Adrenal gland (tissue), 9 donors: ENCODE measurements at regions not wholly inside any gene's neighbourhood (a gene's known extent, or its start where the extent isn't known, plus 50 kb on each side); places are given as distances from the start of the nearest gene placed in this dataset.

ENCODE experiments used
- DNase-seq, 7 donors: peaks; one replicate each; pipeline ENCODE4 v3.0.0-alpha.2; 2019 to 2020
- H3K27ac ChIP-seq, 5 donors: fragments of 200-600 bp; sonication (generic) in 4 of 5; 1 replicate in 3 of 5; 2 replicates in 2 of 5; pipeline versions ENCODE4 v1.5.1 to v1.8.0; 2016 to 2020; ENCODE audit warnings: mild to moderate bottlenecking in 1 of 5
- H3K27me3 ChIP-seq: fragments of 200-600 bp; 2 replicates; pipeline ENCODE4 v1.8.0; 2021
- H3K36me3 ChIP-seq, 2 donors: fragments of 200-600 bp; replicated peaks in 1 of 2; 1 replicate in 1 of 2; 2 replicates in 1 of 2; pipeline versions ENCODE4 v1.5.1 to v1.8.0; 2018 to 2022
- H3K4me1 ChIP-seq, 2 donors: fragments of 200-600 bp; replicated peaks in 1 of 2; 1 replicate in 1 of 2; 2 replicates in 1 of 2; pipeline versions ENCODE4 v1.5.1 to v1.8.0; 2018 to 2021
- H3K4me3 ChIP-seq, 4 donors: fragments of 200-600 bp; sonication (generic) in 3 of 4; one replicate each; pipeline ENCODE4 v1.5.1; 2016 to 2018
- H3K9me3 ChIP-seq, 3 donors: fragments of 200-600 bp; sonication (generic) in 1 of 3; replicated peaks in 1 of 3; 1 replicate in 2 of 3; 2 replicates in 1 of 3; pipeline versions ENCODE4 v1.5.1 to v1.8.0; 2016 to 2021
- CTCF ChIP-seq, 6 experiments: fragments of 450-650 bp in 4 of 6; fragments of 200-600 bp in 2 of 6; sonication (generic) in 1 of 6; IDR thresholded peaks; 1 replicate in 5 of 6; 2 replicates in 1 of 6; pipeline versions ENCODE4 v1.5.1 to v1.8.0; 2016 to 2021; ENCODE audit warnings: antibody characterized with exemption in 6 of 6, mild to moderate bottlenecking in 2 of 6, moderate library complexity in 1 of 6
- POLR2A ChIP-seq, 2 donors: fragments of 450-650 bp; IDR thresholded peaks; one replicate each; pipeline ENCODE4 v1.6.1; 2017; ENCODE audit warnings: antibody characterized with exemption in 2 of 2, mild to moderate bottlenecking in 2 of 2, moderate library complexity in 1 of 2
- WGBS, 4 donors: extraction: QIAGEN DNeasy Blood & Tissue Kit in 2 of 4; methylation state at CpG; one replicate each; pipeline versions ENCODE4 v1.1.5 to v1.1.7; 2013 to 2017; 5-methylcytosine and 5-hydroxymethylcytosine counted together
- intact Hi-C, 2 donors: fragments of 100-400 bp; cut with DNase I; formaldehyde crosslinking; loops; one replicate each; pipeline versions ENCODE4 v1.14.1 to v1.15.0; 2022 to 2023
- donor health status: healthy with polysubstance abuse.
- donor health status: Bipolar disorder and iron deficiency.
- donor health status: DM: yes; HTN: yes; CAD: no.
- donor health status: DM: no; HTN: no; CAD: no.
- donor health status: DM: no; HTN: no; CAD: no.

DNA sequence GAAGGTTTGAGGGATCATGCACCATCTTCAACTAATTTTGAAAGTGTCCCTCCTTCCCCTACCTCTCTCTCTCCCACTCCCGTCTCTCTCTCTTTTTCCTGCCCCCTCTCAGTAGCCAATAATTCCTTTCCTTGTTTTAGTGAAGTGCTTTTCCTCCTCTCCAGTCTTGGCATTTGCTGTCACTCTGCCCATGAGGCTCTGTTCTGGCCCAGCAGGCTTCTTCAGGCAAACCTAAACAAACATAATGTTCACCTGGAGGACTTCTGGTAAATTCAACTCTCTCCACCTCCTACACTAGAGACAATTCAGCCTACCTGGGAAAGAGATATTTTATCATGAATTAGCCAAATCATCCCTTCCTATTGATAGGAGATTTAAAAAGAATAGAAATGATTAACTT lies 86.6 kb upstream of the ADRA1D start:
- Histone ChIP-seq H3K4me1 (no peaks in the 10 kb centered on the region), H3K27ac (no peak overlapping the region), H3K4me3 (no peak overlapping the region), H3K36me3 (no peaks in the 10 kb centered on the region), H3K27me3 (no peaks in the 10 kb centered on the region), H3K9me3 (no peaks in the 10 kb centered on the region)
- DNase-seq, result no peak
- 49 to 58% (median 54%) methylated on average over 1 of the region's 1 CpG for WGBS, 4 donors
- TF ChIP-seq CTCF (IDR thresholded peaks at IDR 0.05) (no peak), POLR2A (IDR thresholded peaks at IDR 0.05) (no peak)
- intact Hi-C loops, result no loop called here

DNA sequence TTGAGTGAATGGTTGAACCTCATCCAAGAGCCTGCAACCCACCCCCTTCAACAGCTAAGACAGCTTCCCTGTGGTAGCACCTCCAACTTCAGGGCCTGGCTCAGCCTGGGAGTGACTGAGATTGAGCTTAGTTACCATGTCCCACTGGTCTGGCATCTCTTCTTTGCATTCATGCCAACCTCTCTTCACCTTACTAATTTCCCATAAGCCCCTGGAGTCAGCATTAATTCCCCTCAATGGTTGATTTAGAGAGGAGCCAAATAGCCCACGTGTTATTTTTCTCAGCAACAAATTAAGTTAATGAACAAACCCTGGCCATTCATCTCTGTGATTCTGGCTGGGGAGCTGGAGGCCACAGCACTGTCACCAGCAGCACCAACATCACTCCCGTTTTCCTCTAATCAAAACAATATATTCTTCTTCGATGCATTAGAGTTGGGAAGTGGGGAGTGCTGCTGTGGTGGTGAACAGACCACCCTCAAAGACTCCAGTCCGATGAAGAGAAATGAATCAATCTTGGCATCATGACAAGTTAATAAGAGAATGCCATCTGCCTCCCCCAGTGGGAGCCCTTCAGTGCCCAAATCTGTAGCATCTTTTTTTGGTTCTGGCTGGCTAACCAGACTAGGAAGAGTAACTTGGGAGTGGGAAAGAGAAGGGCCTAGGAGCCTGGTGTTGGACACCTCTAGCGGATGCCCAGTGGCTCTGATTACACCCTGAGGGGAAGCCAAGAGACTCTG lies 83.2 kb upstream of the ADRA1D start:
- TF ChIP-seq POLR2A (IDR thresholded peaks at IDR 0.05) (no peak), CTCF (IDR thresholded peaks at IDR 0.05) (no peak)
- H3K4me1 ChIP-seq, result no peaks in the 10 kb centered on the region
- no peaks in the 10 kb centered on the region for H3K36me3 ChIP-seq
- no peaks in the 10 kb centered on the region for H3K9me3 ChIP-seq
- no peaks in the 10 kb centered on the region for H3K27me3 ChIP-seq
- no peak overlapping the region for H3K27ac ChIP-seq
- H3K4me3 ChIP-seq, result no peak overlapping the region
- intact Hi-C loops, result no loop called here
- no peak for DNase-seq
- 68 to 77% (median 74%) methylated on average over 5 of the region's 5 CpGs for WGBS, 4 donors

- no peak overlapping the region for H3K4me3 ChIP-seq
- no peaks in the 10 kb centered on the region for H3K4me1 ChIP-seq
- no peaks in the 10 kb centered on the region for H3K27me3 ChIP-seq
- no peak overlapping the region for H3K27ac ChIP-seq
- intact Hi-C loops, result no loop called here
- DNase-seq, result no peak
- no peaks in the 10 kb centered on the region for H3K9me3 ChIP-seq
- WGBS, 4 donors, result 66 to 85% (median 73%) methylated on average over 5 of the region's 5 CpGs
- no peaks in the 10 kb centered on the region for H3K36me3 ChIP-seq
- TF ChIP-seq POLR2A (IDR thresholded peaks at IDR 0.05) (no peak), CTCF (IDR thresholded peaks at IDR 0.05) (no peak)
Measured at GRCh38 chr20:4330011-4330410, 80.9 kb upstream of the ADRA1D start.

- TF ChIP-seq POLR2A (IDR thresholded peaks at IDR 0.05) (no peak), CTCF (IDR thresholded peaks at IDR 0.05) (no peak)
- intact Hi-C loops, result no loop called here
Measured at GRCh38 chr20:4329232-4329631, 80.1 kb upstream of the ADRA1D start.

More at GRCh38 chr20:4329232-4329631, 80.1 kb upstream of the ADRA1D start:
- 60 to 68% (median 66%) methylated on average over 5 of the region's 5 CpGs for WGBS, 4 donors
- Histone ChIP-seq H3K27ac (no peak overlapping the region), H3K4me3 (no peak overlapping the region), H3K36me3 (no peaks in the 10 kb centered on the region), H3K4me1 (no peaks in the 10 kb centered on the region), H3K9me3 (no peaks in the 10 kb centered on the region), H3K27me3 (no peaks in the 10 kb centered on the region)
- DNase-seq, result no peak
